ENCODE measurements at regions not wholly inside any gene's neighbourhood (a gene's known extent, or its start where the extent isn't known, plus 50 kb on each side); places are given as distances from the start of the nearest gene placed in this dataset.
"Not testable (repeated sequence)": the region's sequence is repeated elsewhere in the genome, so short reads cannot be mapped to it uniquely, and the experiment has no call there.

DNA sequence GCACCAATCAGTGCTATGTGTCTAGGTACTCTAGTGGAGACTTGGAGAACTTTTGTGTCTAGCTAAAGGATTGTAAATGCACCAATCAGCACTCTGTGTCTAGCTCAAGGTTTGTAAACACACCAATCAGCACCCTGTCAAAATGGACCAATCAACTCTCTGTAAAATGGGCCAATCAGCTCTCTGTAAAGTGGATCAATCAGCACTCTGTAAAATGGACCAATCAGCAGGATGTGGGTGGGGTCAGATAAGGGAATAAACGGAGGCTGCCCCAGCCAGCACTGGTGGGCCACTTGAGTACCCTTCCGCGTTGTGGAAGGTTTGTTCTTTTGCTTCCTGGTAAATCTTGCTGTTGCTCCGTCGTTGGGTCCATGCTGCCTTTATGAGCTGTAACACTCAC lies 135.3 kb upstream of the RFC3 start:
- TF ChIP-seq YY1 (IDR thresholded peaks at IDR 0.05; ENCODE audit: insufficient read depth, insufficient read length); SUZ12 (IDR thresholded peaks at IDR 0.05; ENCODE audit: extremely low read depth, insufficient read depth, insufficient read length); ZNF274 (IDR thresholded peaks at IDR 0.05; ENCODE audit: low read depth, low read length): not testable (repeated sequence)

All from NT2/D1 (cell line).